A673 (cell line): ENCODE measurements at regions not wholly inside any gene's neighbourhood (a gene's known extent, or its start where the extent isn't known, plus 50 kb on each side); places are given as distances from the start of the nearest gene placed in this dataset.

Experiments used
- CTCF ChIP-seq: fragments of 300-800, 200-600 bp; sonication (generic); conservative IDR thresholded peaks from 2 replicates; pipeline ENCODE4 v1.5.1; 2017; ENCODE audit warnings: low read depth, mild to moderate bottlenecking, antibody characterized with exemption, low read length, moderate library complexity, mixed read lengths
- EZH2 ChIP-seq: fragments of 200-600 bp; sonication (generic); IDR thresholded peaks from 2 replicates; pipeline ENCODE4 v1.6.1; 2017; ENCODE audit warnings: borderline replicate concordance, low read depth, mild to moderate bottlenecking, mixed read lengths, antibody characterized with exemption, low read length; ENCODE audit not compliant: poor library complexity, severe bottlenecking

- no peak for TF ChIP-seq CTCF
- TF ChIP-seq EZH2, result no peak
These were observed 446.3 kb downstream of the LPIN1 start for GRCh38 chr2:12192762-12193161.
